Left kidney (tissue), 1 donor: ENCODE measurements at regions not wholly inside any gene's neighbourhood (a gene's known extent, or its start where the extent isn't known, plus 50 kb on each side); places are given as distances from the start of the nearest gene placed in this dataset.
"Not testable (repeated sequence)": the region's sequence is repeated elsewhere in the genome, so short reads cannot be mapped to it uniquely, and the experiment has no call there.

Source experiments
- DNase-seq: peaks from one replicate; pipeline ENCODE4 v3.0.0-alpha.2; 2013

DNA sequence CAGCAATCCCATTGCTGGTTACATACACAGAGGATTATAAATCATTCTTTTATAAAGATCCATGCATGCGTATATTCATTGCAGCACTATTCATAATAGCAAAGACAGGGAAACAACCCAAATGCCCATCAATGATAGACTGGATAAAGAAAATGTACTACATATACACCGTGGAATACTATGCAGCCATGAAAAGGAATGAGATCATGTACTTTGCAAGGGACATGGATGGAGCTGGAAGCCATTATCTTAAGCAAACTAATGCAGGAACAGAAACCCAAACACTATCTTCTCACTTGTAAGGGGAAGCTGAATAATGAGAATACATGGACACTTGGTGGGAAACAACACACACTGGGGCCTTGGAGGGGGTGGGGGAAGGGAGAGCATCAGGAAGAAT is 529.7 kb downstream of the TBC1D32 start:
- DNase-seq: no peak

DNA sequence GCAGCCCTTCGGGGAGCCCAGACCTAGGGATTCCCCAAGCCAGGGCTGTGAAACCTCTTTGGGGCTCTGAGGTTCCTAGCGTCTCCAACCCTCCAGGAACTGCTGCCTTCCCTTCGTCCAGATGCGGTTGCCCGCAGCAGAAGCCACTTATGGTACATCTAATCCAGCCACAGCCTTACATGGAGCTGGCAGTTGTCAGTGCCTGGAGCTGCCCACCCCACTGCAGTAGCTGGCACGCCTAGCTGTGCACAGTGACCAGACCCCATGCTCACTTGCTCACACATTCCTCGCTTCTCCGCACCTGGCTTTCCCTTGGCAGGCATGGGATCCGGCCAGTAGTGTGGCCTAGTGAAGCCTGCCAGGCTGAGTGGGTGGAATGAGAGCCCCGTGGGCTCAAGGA is 547.6 kb downstream of the TBC1D32 start:
- DNase-seq: no peak

DNA sequence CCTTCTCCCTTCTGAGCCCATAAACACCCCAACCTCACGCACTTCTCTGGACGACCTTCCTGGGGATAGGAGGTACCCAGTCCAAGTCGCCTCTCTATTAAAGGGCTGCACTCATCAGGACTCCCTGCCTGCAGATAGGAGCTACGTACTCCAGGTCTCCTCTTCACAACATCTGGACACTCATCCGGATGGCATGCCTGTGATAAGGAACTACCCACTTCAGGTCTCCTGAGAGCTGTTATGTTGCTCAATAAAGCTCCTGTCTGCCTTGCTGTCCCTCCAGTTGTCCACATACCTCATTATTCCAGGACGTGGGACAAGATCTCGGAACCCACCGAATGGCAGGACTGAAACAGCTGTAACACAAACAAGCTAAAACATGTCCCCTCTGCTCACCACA is 548.0 kb downstream of the TBC1D32 start:
- DNase-seq: no peak

DNA sequence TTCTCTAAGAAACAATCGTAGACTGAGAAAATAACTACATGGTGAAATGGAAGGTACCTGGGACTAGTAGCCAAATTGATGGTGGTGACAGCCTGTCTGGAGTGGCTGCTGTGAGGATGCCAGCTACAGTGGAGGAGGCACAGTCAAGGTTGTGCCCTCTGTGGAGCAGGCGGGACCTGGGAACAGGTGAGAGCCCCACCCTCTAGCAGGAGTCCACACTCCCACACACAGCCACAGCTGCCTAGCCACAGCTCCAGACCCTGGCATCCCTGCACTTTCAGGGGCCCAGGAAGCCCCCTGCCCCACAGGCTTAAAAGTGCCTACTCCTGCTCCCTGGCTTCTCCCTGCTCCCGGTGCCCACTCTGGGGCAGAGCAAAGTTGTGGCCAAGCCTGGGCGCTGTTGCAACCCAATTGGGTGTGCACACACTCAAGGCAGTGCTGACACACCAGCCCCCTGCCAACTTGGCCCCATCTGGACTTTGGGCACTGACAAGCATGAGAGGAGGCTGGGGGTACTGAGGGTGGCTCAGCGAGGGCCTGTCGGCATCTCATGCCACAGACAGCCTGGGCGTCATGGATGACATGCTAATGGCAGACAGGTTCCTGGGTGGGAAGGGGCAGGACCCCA is 548.7 kb downstream of the TBC1D32 start:
- DNase-seq: no peak

DNA sequence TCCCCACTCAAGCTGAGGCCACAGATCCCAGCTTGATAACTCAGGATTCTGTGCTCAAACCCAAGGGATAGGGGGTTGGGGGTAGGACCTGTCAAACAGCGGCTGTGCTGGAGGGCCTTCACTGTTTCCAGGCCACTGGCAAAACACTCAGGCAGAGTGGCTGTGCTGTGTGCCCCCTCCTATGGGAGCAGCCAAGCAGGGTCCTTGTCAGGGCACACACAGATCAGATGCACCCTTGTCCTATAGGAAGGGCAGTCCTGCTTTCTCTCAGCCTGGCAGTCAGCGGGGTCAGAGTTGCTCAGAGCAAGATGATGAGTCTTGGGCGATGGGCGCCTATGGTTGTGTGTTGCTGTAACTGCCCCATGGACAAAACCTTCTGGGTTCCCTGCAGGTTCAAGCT is 554.8 kb downstream of the TBC1D32 start:
- no peak for DNase-seq

DNA sequence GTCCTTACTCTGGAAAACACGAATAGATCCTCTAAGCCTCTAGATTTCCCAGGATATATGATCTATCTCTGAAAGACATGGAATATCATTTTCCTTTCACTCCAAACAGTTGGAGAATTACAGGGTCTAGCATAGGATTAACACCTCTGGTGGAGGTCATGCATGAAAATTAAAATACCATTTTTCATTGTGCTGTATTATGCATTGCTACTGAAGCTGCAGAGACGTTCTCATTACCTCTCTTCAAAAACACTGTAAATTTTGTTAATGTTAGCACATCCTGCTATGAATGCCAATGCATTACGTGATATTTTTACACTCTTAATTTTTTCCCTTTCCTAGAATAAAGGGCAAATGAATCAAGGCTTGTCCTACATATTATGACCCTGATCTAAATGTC is 558.6 kb downstream of the TBC1D32 start:
- no peak for DNase-seq

DNA sequence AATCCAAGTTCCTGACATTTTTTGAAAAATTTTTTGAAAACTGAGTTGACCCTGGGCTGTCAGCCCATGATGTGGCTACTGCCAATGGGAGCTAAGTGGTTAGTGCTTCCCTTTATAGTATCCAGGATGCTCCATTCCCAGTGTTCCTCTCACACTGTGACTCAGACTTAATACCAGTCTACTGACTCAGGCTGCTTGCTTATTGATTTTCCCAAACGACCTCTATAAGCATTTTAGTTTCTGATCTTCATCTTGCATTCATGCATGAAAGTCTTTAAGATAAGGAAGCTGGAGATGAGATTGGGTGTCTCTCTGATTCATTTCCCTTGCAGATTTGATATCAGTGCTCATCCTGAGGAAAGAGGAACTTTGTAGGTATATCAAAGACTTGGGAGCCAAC is 560.0 kb downstream of the TBC1D32 start:
- DNase-seq: no peak

DNA sequence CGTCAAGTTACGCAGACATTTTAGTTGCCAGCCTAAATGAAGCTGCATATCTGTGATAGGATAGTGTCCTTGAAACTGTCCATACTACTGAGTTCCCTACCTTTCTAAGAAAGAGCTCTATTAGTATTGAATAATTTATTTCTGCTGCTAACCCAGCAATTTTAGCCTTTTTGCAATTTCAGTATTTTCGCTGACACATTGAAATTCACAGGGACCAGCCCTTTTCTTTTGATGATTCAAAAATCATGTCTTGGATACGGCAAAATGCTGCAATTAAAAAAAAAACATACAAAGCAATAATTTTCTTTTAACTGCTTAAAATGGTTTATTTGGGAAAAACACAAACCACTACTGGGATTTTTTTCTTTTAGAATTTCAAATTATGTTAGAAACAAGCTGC is 563.3 kb downstream of the TBC1D32 start:
- no peak for DNase-seq

DNA sequence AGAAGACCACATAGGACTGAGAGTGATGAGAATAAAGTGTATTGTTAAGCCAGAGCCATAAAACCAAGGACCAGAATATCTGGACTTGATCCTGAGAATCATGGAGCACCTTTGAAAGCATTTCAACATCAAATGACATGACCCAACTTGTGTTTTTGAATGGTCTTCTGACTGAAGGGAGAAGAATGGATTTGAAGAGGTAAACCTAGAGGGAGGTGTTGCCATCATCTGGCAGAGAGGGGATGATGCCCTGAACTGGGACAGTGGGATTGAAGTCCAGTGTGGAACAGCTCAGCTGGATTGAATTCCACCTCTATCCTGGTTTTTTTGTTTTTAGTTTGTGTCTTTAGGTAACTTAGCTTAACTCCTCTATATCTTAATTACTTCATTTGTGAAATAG is 570.0 kb downstream of the TBC1D32 start:
- DNase-seq: no peak

DNA sequence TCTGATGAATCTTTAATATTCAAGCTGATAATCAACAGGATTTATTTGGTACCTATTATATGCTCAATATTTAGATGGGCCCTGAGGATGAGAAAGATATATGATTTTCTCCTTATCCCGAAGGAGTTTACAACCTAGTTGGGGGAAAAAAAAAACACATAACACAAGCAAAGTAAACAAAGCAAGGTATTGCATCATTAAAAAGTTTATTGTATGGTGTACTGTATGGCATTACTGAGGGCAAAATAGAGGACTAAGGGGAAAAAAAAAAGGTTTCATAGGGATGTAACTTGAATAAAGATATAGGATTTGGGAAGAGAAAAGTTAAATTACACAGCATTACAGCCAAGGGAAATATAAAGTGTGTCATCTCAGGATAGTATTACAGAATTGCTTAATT is 574.7 kb downstream of the TBC1D32 start:
- no peak for DNase-seq

DNA sequence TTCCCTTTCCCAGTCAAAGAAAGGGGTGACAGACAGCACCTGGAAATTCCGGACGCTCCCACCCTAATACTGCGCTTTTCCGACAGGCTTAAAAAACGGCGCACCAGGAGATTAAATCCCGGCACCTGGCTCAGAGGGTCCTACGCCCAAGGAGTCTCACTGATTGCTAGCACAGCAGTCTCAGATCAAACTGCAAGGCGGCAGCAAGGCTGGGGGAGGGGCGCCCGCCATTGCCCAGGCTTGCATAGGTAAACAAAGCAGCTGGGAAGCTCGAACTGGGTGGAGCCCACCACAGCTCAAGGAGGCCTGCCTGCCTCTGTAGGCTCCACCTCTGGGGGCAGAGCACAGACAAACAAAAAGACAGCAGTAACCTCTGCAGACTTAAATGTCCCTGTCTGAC is 585.7 kb downstream of the TBC1D32 start:
- DNase-seq: not testable (repeated sequence)

DNA sequence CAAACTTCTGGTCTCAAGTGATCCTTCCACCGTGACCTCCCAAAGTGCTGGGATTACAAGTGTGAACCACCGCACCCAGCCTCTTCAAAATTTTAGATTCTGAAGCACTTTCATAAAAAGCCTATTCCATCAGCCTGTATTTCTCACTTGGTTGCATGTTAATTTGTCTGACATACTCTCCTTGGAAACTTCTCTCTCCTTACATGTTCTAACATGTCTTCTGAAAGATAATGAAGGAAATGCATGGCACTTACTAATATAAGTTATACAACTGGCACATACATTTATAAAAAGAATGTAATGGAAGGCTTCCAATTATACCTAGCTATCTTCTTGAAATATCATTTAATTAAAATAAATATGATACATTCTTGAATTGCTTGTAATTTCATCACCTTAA is 597.5 kb downstream of the TBC1D32 start:
- no peak for DNase-seq

DNA sequence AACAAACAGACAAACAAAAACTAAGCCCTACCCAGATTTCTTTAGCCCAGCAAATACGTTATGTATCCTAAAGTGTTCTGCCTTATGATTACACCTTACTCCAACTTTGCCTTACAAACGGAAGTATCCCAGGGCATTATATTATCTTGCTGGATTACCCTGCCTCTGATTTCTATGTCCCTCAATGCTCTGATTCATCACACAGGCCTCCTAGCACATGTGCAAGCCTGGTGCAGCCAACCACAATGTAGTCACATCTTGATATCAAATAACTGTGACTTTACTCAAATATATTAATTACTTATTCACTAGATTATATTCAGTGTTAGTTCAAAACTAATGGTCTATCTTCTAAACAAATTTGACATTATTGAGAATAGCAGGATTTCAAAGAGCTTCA is 598.6 kb downstream of the TBC1D32 start:
- DNase-seq: no peak

DNA sequence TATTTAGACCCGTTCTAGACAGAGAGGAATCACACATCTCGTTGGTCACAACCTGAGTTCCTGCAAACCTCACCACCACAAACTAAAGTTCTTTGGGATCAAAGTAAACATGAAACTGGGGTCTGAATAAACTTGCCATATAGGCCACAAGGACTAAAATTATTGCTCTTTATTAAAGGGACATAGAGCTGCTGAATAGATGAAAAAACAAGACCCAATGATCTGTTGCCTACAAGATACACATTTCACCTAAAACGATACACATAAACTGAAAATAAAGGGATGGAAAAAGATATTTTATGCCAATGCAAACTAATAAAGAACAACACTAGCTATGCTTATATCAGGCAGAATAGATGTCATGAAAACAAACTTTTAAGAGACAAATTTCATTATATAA is 623.0 kb downstream of the TBC1D32 start:
- DNase-seq: no peak

DNA sequence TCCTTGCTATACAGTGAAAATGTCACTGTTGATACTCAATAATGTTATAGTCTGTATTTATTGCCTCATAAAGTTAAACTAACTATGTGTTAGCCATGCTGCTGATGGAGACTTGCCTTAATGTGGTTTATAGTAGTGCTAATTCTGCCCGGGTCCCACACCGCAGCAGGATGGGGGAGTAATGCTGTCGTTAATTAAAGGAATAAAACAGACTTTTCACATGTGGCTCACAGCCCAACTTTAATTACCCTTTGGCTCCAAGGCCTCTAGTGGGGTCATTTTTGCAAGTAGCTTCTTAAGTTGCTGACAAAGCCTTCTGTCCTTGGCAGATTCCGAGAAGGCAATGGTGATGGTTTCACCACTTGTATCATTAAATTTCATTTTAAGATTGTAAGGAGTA is 634.3 kb downstream of the TBC1D32 start:
- peak; percentile 57 for DNase-seq

DNA sequence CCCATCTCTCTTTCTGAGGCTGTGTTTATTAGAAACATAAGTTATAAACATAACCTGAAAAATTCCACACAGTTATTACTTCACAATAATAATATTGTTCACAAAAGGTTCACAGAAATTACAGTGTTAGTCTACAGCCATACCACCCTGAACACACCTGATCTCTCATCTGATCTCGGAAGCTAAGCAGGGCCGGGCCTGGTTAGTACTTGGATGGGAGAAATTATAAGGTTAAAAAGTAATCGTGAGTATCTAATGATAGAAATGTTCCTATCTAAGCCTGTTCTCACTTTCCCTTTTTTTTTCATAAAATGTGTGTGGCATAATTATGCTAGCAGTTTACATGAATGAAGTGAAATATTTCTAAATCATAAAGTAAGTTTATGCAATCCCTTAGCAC is 647.8 kb downstream of the TBC1D32 start:
- no peak for DNase-seq

DNA sequence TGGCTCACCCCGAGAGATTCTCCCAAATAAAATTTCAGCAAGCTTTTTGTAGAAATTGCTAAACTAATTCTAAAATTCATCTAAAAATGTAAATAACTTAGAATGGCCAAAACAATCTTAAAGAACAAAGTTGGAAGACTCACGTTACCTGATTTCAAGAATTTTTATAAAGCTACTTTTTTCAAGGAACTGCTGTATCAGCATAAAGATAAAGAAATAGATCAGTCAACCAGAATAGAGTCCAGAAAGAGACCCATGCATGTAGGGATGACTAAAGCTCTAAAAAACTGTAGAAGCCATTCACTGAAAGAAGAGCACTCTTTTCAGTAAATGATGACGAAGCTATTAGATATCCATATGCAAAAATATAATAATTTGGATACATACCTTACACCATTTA is 652.1 kb downstream of the TBC1D32 start:
- no peak for DNase-seq

DNA sequence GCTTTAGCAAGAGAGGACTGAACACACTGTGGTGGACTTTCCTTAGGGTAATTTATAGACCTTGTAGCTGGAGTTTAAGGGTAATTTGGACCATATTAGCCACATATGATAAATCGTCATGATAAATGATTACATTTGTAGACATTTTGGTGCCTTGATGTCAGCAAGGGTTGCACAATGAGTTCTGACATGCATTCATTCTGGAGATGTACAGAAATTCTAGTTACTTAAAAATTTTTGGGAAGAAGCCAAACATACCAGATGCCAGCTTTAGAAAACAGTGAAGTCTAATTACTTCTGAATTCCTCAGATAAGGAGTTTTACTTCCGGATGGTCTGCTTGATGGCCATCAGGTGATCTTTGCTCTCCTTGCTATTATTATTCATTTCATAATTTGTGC is 653.1 kb downstream of the TBC1D32 start:
- DNase-seq: no peak

DNA sequence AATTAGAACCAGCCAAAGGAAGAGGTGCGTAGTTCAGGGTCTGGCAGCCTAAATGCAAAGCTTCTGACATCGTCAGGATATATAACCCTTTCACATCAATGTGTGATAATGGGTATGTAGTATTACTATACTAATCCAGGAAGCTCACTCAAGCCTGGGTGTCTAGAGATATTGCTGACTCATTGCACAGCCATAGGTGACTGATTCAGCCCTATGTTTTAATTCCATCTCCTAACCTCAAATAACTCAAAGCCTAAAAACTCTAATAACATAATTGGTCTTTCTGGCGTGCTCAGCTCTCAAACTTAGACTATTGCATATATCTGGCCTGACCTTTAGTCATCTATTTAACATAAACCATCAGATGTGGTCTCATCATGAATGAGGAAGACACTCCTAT is 658.4 kb downstream of the TBC1D32 start:
- DNase-seq: no peak

DNA sequence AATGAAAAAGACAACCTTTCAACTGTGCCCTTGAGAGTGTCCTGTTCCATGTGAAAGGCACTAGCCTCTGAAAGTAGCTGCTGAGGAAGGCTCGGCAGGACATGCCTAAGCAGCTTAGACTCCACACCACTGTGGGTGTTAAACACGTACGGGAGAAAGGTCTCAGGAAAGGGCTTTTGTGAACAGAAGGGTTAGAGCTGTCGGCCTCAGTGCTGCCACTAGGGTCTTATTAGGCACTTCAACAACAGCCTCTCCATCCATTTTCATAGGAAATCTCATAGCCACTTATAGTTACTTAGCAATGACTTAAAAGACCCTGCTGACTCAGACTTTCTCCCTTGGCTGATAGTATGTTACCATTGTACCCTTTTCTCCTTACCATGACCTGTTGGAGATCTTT is 662.8 kb downstream of the TBC1D32 start:
- DNase-seq: no peak

DNA sequence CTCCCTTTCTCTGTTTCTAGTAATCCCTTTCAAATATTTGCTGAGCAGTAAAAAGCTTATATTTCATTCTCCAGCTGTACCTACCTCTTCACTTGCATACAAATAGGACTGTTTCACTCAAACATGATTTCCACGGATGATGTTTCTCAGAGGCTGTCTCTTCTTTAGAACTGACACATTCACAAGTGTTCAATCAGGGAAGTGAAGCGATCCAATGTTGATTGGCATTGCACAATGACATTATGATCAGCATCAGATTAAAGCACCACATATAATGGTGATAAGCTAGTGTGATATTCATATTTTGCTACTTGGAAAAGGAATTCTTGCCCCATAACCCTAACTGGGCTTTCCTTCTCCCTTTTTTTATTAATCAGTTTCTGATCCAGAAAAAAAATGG is 681.8 kb downstream of the TBC1D32 start:
- DNase-seq: no peak

DNA sequence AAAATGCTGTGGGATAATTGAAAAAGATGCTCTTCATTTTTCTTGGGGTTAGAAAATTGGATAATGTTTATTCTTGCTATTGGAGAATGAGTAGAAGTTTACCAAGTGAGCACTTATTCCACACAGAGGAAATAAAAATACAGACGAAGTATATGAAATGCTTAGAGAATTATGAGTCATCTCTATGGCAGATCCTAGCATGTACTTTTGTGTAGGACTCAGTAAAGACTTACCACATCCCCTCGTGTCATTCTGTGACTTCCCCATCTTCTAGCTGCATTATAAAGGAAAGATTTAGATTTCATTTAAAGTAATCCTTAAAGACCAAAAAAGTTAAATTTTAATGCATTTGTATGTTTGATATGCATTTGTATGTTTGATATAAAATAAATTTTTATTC is 685.6 kb downstream of the TBC1D32 start:
- DNase-seq: no peak

DNA sequence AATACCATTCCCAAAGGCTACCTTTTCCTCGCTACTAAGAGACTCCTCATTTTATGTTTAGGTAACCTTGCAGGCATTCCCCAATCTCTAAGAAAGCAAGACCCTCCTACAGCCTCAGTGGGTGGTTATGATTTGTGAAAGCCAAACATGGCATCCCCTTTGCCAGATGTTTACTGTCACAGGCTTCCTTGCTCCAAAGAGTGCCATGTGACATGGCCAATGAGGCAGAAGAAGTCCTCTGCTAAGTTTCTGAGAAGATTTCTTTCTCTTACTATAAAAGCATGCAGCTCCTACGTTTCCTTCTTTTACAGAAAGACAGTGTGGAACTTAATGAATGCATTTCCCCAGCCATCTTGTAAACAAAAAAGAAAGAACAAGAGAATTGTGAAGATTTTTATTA is 688.2 kb downstream of the TBC1D32 start:
- no peak for DNase-seq

DNA sequence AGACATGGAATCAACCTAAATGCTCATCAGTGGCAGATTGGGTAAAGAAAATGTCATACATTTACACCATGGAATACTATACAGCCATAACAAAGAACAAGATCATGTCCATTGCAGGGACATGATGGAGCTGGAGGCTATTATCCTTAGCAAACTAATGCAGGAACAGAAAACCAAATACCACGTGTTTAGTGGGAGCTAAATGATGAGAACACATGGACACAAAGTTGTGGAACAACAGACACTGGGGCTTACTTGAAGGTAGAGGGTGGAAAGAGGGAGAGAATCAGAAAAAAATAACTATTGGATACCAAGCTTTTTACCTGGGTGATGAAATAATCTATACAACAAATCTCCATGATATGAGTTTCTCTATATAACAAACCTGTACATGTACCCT is 701.3 kb downstream of the TBC1D32 start:
- DNase-seq: no peak

DNA sequence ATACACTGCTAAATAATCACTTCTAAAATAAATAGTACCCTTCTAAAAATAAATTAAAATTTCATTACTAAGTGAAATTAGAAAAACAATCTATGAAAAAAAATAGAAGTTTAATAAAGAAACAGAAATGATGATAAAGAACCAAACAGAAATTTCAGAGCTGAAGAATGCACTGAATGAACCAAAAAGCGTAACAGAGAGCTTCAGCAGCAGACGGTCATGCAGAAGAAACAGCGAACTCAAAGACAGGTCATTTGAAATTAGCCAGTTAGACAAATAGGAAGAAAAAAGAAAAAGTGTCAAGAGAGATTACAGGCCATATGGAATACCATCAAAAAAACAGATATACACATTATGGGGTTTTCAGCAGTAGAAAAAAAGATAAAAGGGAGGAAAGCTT is 706.7 kb downstream of the TBC1D32 start:
- no peak for DNase-seq
